ENCODE measurements at regions not wholly inside any gene's neighbourhood (a gene's known extent, or its start where the extent isn't known, plus 50 kb on each side); places are given as distances from the start of the nearest gene placed in this dataset.

GRCh38 chr10:44287408-44287807, 97.5 kb downstream of the CXCL12 start:
- Histone ChIP-seq H3K4me3 (no peak overlapping the region), H3K4me1 (peaks cover 0 to 6% (median 0%) of the 10 kb centered on the region in 6 donors), H3K27me3 (replicated peaks in 1 of 7) (peaks cover 0 to 17% (median 4%) of the 10 kb centered on the region in 7 donors), H3K36me3 (no peaks in the 10 kb centered on the region), H3K27ac (peak overlapping the region in 1 of 8 donors; percentile 25), H3K9me3 (no peaks in the 10 kb centered on the region)
- no peak for DNase-seq
- WGBS, 5 donors: 70 to 90% (median 77%) methylated on average over 2 of the region's 2 CpGs
- intact Hi-C loops (cut with DNase I; ENCODE audit: low total_unique reads): no loop called here
- TF ChIP-seq POLR2AphosphoS5 (IDR thresholded peaks at IDR 0.05) (no peak), POLR2A (IDR thresholded peaks at IDR 0.05) (no peak), CTCF (IDR thresholded peaks at IDR 0.05 in 8 of 11, conservative IDR thresholded peaks at IDR 0.05 in 3 of 11) (no peak)

GRCh38 chr10:44284198-44285084, 100.5 kb downstream of the CXCL12 start:
- H3K4me1 ChIP-seq: no peaks in the 10 kb centered on the region
- no peak overlapping the region for H3K4me3 ChIP-seq
- WGBS, 5 donors: 77 to 92% (median 90%) methylated on average over 6 of the region's 6 CpGs
- TF ChIP-seq POLR2AphosphoS5 (IDR thresholded peaks at IDR 0.05): no peak
- TF ChIP-seq POLR2A (IDR thresholded peaks at IDR 0.05): no peak
- TF ChIP-seq CTCF (IDR thresholded peaks at IDR 0.05 in 8 of 11, conservative IDR thresholded peaks at IDR 0.05 in 3 of 11): no peak
- no peak for DNase-seq
- intact Hi-C loops (cut with DNase I; ENCODE audit: low total_unique reads): no loop called here
- peaks cover 0 to 6% (median 0%) of the 10 kb centered on the region in 7 donors for H3K27me3 ChIP-seq (replicated peaks in 1 of 7)
- no peaks in the 10 kb centered on the region for H3K9me3 ChIP-seq
- no peak overlapping the region for H3K27ac ChIP-seq
- H3K36me3 ChIP-seq: no peaks in the 10 kb centered on the region

GRCh38 chr10:44282626-44283300, 102.1 kb downstream of the CXCL12 start:
- H3K36me3 ChIP-seq: no peaks in the 10 kb centered on the region
- H3K9me3 ChIP-seq: peaks cover 0 to under 1% (median 0%) of the 10 kb centered on the region in 8 donors
- no peak for DNase-seq
- WGBS, 5 donors: 84 to 89% (median 86%) methylated on average over 5 of the region's 5 CpGs
- H3K27me3 ChIP-seq (replicated peaks in 1 of 7): no peaks in the 10 kb centered on the region
- intact Hi-C loops (cut with DNase I; ENCODE audit: low total_unique reads): no loop called here
- TF ChIP-seq CTCF (IDR thresholded peaks at IDR 0.05 in 8 of 11, conservative IDR thresholded peaks at IDR 0.05 in 3 of 11): no peak
- TF ChIP-seq POLR2AphosphoS5 (IDR thresholded peaks at IDR 0.05): no peak
- no peak for TF ChIP-seq POLR2A (IDR thresholded peaks at IDR 0.05)
- H3K27ac ChIP-seq: no peak overlapping the region
- no peaks in the 10 kb centered on the region for H3K4me1 ChIP-seq
- no peak overlapping the region for H3K4me3 ChIP-seq

- no peak for TF ChIP-seq POLR2A (IDR thresholded peaks at IDR 0.05)
- TF ChIP-seq CTCF (IDR thresholded peaks at IDR 0.05 in 8 of 11, conservative IDR thresholded peaks at IDR 0.05 in 3 of 11): no peak
- TF ChIP-seq POLR2AphosphoS5 (IDR thresholded peaks at IDR 0.05): no peak
- Histone ChIP-seq H3K36me3 (no peaks in the 10 kb centered on the region), H3K9me3 (peaks cover 0 to 12% (median 0%) of the 10 kb centered on the region in 8 donors), H3K4me1 (no peaks in the 10 kb centered on the region), H3K4me3 (no peak overlapping the region), H3K27ac (no peak overlapping the region), H3K27me3 (replicated peaks in 1 of 7) (no peaks in the 10 kb centered on the region)
- intact Hi-C loops (cut with DNase I; ENCODE audit: low total_unique reads): no loop called here
- 79 to 97% (median 89%) methylated on average over 4 to 5 of the region's 5 CpGs for WGBS, 5 donors
- DNase-seq: no peak
Observed at GRCh38 chr10:44281662-44282061, 103.2 kb downstream of the CXCL12 start.
